ENCODE measurements at regions not wholly inside any gene's neighbourhood (a gene's known extent, or its start where the extent isn't known, plus 50 kb on each side); places are given as distances from the start of the nearest gene placed in this dataset.

- DNase-seq = no peak
Measured at GRCh38 chrX:107561468-107562215, 66.7 kb upstream of the PRPS1 start.

GRCh38 chrX:107562482-107562881, 65.8 kb upstream of the PRPS1 start:
- DNase-seq = no peak

GRCh38 chrX:107563824-107564223, 64.5 kb upstream of the PRPS1 start:
- no peak for DNase-seq

- DNase-seq = no peak
Measured at GRCh38 chrX:107565015-107565414, 63.3 kb upstream of the PRPS1 start.

- no peak for DNase-seq
Measured at GRCh38 chrX:107565931-107566603, 62.2 kb upstream of the PRPS1 start.

GRCh38 chrX:107566604-107567262, 61.6 kb upstream of the PRPS1 start:
- no peak for DNase-seq

GRCh38 chrX:107567370-107567769, 60.9 kb upstream of the PRPS1 start:
- no peak for DNase-seq

- DNase-seq = no peak
Measured at GRCh38 chrX:107571296-107571998, 56.9 kb upstream of the PRPS1 start.

GRCh38 chrX:107573016-107573415, 55.3 kb upstream of the PRPS1 start:
- no peak for DNase-seq

GRCh38 chrX:107574054-107574683, 54.1 kb upstream of the PRPS1 start:
- no peak for DNase-seq

- no peak for DNase-seq
Measured at GRCh38 chrX:107574711-107575110, 53.6 kb upstream of the PRPS1 start.

- no peak for DNase-seq
Measured at GRCh38 chrX:107576392-107576791, 51.9 kb upstream of the PRPS1 start.

- DNase-seq = no peak
Measured at GRCh38 chrX:107576841-107577240, 51.5 kb upstream of the PRPS1 start.

GRCh38 chrX:107577933-107578332, 50.4 kb upstream of the PRPS1 start:
- no peak for DNase-seq
